H7 (cell line): ENCODE measurements at regions not wholly inside any gene's neighbourhood (a gene's known extent, or its start where the extent isn't known, plus 50 kb on each side); places are given as distances from the start of the nearest gene placed in this dataset.

Source experiments
- DNase-seq: peaks from one replicate; pipeline ENCODE4 v3.0.0; 2012
- H3K27me3 ChIP-seq: 2 replicates; pipeline ENCODE4 v1.6.0; 2011; ENCODE audit warnings: mild to moderate bottlenecking, low read length; ENCODE audit not compliant: control insufficient read depth, insufficient read depth
- H3K36me3 ChIP-seq: replicated peaks from 2 replicates; pipeline ENCODE4 v1.5.1; 2011; ENCODE audit warnings: low read length; ENCODE audit not compliant: control insufficient read depth, insufficient read depth
- H3K4me3 ChIP-seq: 2 replicates; pipeline ENCODE4 v1.5.1; 2011; ENCODE audit warnings: low read depth, mild to moderate bottlenecking, control low read depth, low read length, moderate library complexity; ENCODE audit not compliant: insufficient read depth

DNA sequence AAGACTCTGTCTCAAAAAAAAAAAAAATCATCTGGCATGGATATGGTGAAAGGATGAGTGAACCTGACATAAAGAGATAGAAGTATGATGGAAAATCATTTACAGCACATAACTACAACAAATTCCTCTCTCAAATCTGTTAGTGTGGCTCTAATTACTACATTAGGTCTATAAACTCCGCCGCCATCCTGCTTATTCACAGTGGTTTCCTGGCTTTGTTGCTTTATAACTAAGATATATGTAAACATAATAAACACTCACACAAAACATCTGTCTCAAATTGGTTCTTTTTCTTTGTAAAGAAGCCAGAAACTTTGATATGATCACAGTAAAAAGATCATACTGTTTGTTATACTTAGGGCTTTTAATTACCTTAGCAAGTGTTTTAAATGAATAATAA, 412.6 kb upstream of the FAM98A start:
- no peak overlapping the region for H3K4me3 ChIP-seq
- no peaks in the 10 kb centered on the region for H3K27me3 ChIP-seq
- H3K36me3 ChIP-seq, result no peaks in the 10 kb centered on the region
- no peak for DNase-seq

DNA sequence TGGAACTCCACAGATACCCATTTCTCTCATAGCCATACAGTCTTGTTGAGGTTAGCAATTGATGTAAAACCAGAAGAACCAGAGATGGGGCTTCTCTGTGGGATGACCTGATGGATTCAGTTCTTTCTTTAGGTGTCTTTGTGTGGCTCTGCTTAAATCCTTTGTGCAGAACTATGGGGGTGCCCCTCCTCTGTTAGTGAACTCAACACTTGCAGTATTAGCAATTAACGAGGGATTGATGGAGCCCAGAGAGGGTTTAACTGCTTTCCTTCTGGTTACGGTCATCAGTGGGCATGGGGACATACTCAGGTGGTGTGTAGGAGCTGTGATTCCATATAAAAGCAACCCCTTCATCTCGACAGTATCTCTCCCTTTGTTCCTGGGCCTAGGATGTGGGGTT, 406.8 kb upstream of the FAM98A start:
- peak; percentile 8 for DNase-seq
- Histone ChIP-seq H3K4me3 (no peak overlapping the region), H3K36me3 (no peaks in the 10 kb centered on the region), H3K27me3 (no peaks in the 10 kb centered on the region)

DNA sequence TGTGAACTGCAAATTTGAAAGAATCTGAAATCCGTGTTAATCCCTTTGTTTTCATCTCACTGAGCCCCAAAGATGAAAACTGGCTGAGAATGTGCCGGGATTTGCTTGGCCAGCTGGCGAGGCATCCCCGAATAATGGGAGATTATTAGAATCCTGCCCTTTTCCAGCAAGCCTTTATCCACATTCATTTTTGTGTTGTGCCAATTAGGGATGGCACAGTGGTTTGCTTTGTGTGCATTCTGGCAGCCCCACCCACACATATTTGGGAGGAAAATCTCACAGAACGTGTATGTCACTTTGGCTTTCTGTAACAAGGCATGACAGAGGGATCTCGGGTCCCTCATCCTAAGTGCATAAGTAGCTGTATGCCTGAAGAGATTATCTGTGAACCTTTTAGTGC, 405.8 kb upstream of the FAM98A start:
- Histone ChIP-seq H3K27me3 (no peaks in the 10 kb centered on the region), H3K4me3 (no peak overlapping the region)
- no peak for DNase-seq

DNA sequence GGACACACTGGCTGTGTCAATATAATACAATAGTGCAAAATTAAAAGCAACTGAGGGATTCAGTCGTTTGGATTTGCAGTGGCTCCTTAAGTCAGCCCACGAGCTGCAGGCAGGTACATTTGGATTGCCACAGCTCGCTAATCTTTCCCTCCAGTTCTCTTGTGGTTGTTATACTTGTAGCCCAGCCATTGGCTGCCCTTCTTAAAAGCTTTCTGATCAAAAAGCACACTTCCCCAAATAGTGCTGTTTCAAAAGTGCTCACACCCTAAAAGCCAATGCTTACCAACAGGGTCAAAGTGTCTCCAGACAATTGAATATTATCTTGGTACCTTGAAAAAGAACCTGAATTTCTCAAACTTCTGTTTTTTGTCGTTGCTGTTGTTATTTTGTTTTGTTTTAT, 404.7 kb upstream of the FAM98A start:
- Histone ChIP-seq H3K4me3 (no peak overlapping the region), H3K36me3 (no peaks in the 10 kb centered on the region), H3K27me3 (no peaks in the 10 kb centered on the region)
- DNase-seq, result no peak

More for the DNA sequence above, 405.8 kb upstream of the FAM98A start:
- H3K36me3 ChIP-seq, result no peaks in the 10 kb centered on the region

DNA sequence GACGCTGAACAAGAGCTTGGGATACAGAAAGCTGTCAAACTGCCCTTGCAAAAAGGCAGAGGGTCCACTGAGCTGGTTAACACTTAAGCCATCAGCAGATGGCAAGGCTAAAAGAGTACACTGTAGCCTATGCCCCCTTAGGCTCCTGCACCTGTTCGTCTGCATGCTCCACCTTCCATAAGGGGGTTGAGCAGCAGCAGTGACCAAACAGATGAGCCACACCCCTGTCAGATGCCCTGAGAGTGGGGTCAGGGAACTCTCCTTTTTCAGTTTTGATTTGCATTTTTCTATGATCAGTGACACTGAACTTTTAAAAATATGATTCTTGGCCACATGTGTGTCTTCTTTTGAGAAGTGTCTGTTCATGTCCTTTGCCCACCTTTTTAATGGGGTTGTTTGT, 402.5 kb upstream of the FAM98A start:
- no peaks in the 10 kb centered on the region for H3K27me3 ChIP-seq
- no peak for DNase-seq
- no peak overlapping the region for H3K4me3 ChIP-seq

DNA sequence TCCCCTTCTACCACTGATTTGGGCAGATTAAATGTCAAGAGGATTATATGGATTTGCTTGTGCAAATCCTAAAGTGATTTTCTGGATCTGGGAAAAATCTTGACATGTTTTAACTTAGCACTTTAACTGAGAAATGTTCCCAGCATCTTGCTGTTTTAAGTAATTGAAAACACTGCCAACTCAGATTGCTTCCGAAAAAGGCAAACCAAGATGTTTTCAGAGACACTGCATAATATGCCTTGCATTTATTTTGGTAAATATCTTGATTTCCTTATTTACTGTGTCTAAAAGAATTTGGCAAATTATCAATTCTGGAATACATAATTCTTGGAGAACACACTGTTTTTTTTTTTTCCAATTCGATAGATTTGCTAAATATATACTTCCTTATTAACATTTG, 385.0 kb upstream of the FAM98A start:
- Histone ChIP-seq H3K36me3 (no peaks in the 10 kb centered on the region), H3K27me3 (no peaks in the 10 kb centered on the region), H3K4me3 (no peak overlapping the region)
- DNase-seq, result no peak

More for the DNA sequence above, 402.5 kb upstream of the FAM98A start:
- no peaks in the 10 kb centered on the region for H3K36me3 ChIP-seq

DNA sequence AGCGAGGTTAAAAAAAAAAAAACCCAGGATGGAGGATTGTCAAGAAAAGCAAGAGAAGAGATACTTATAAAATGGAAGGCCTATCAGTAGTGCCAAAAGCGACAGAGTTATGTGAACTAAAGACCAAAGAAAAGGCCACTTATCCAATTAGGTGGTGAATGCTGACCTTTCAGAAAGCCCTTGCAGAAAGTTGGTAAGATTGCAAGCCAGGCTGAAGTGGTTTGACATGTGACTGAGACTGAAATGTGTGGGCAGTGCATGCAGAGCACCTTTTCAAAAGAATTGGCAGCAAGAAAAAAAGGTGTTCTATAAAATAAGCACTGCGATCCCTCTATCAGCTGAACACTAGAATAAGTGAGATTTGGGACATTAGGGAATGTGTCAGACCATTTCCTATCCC, 379.4 kb upstream of the FAM98A start:
- H3K4me3 ChIP-seq, result no peak overlapping the region
- no peaks in the 10 kb centered on the region for H3K27me3 ChIP-seq
- no peaks in the 10 kb centered on the region for H3K36me3 ChIP-seq
- no peak for DNase-seq

DNA sequence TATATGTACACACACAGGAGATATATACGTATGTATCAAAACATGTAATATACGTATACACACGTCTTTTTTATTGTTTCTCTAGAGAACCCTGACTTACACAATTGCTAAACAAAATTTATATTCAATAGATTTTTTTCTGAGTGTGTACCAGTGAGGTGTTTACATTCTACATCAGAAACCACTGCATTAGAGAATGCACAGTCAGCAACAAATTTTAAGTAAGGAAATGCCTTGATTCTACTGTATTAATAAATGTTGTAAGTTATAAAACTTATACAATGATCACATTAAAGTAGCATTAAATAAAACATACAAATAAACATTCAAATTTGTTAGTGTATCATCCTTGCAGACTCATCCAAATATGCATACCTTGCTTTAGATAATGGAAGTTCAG, 376.4 kb upstream of the FAM98A start:
- DNase-seq, result no peak
- H3K36me3 ChIP-seq, result no peaks in the 10 kb centered on the region
- H3K27me3 ChIP-seq, result no peaks in the 10 kb centered on the region
- no peak overlapping the region for H3K4me3 ChIP-seq

DNA sequence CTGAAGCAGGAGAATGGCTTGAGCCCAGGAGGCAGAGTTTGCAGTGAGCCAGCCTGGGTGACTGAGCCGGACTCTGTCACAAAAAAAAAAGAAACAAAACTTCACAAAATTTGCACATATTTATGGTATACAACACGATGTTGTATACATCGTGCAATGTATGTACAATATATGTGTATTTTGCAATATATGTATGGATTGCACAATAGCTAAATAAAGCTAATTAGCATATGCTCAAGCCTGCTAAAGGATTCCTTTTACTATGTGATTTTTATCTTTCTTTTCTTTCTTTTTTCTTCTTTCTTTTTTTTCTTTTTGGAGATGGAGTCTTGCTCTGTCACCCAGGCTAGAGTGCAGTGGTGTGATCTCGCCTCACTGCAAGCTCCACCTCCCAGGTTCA, 368.0 kb upstream of the FAM98A start:
- no peaks in the 10 kb centered on the region for H3K27me3 ChIP-seq
- DNase-seq, result no peak
- no peak overlapping the region for H3K4me3 ChIP-seq
- no peaks in the 10 kb centered on the region for H3K36me3 ChIP-seq

DNA sequence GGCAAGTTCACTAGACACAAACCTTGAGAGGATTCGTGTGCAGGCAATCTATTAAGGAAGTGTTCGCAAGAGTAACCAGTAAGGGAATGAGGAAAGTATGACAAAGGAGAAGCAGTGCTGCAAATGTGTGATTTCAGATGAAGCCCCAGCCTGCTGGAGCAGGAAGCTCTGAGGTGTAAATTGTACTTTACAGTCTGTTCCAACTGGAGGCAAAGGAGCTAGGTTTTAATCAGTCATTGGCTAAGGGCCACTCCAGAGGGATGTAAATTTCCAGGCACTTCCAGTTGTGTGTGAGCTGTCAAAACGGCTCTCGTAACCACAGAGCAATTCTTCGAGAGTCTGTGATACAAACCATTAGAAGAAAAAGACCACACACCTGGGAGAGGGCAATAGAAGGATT, 359.5 kb upstream of the FAM98A start:
- Histone ChIP-seq H3K36me3 (no peaks in the 10 kb centered on the region), H3K4me3 (no peak overlapping the region), H3K27me3 (no peaks in the 10 kb centered on the region)
- no peak for DNase-seq

DNA sequence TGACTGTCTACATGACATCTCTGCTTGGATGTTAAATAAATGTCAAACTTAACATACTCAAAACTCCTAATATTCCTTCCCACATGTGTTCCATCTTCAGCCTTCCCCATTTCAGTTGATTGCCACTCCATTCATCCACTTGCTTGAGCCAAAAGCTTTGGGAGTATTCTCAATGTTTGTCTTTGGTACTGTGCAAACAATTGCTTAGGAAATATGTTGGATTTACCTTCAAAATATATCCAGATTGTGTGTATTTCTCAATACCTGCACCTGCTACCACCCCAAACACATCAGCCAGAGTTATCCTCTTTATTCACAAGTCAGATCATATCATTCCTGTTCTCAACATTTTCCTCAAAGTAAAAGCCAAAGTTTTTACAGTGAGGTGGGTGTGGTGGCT, 350.3 kb upstream of the FAM98A start:
- no peak for DNase-seq
- H3K4me3 ChIP-seq, result no peak overlapping the region
- H3K36me3 ChIP-seq, result no peaks in the 10 kb centered on the region
- H3K27me3 ChIP-seq, result no peaks in the 10 kb centered on the region

DNA sequence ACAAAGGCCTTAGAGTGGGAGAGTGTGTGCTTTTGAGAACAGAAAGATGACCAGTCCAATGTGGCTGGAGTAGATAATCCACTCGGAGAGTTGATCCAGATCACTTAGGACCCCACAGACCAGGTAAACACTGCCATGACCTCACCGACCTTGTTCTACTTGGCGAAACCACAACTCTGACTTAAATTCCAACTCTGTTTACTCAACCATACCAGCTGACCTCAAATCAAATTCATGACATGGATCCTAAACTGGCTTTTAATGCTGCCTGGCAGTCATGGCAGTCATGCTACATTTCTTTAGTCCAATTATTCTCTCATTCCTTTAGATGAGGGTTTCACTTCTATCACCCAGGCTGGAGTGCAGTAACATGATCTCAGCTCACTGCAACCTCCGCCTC, 347.1 kb upstream of the FAM98A start:
- no peaks in the 10 kb centered on the region for H3K36me3 ChIP-seq
- H3K4me3 ChIP-seq, result no peak overlapping the region
- no peaks in the 10 kb centered on the region for H3K27me3 ChIP-seq
- no peak for DNase-seq

DNA sequence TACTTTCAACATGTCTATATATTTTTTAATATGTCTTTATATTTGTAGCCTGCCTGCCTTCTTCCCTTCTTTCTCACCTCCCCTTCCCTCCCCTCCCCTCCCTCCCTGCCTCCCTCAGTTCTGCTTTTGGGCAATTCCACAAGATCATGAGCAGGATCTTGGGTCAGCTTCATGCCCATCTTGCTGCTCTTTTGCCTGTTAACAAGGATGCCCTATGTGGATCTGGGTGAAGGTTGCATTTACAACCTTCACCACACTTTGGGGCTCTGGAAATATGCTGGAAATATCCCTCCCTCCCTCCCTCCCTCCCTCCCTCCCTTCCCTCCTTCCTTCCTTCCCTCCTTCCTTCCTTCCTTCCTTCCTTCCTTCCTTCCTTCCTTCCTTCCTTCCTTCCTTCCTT, 334.1 kb upstream of the FAM98A start:
- no peak for DNase-seq
- Histone ChIP-seq H3K4me3 (no peak overlapping the region), H3K36me3 (no peaks in the 10 kb centered on the region), H3K27me3 (no peaks in the 10 kb centered on the region)

DNA sequence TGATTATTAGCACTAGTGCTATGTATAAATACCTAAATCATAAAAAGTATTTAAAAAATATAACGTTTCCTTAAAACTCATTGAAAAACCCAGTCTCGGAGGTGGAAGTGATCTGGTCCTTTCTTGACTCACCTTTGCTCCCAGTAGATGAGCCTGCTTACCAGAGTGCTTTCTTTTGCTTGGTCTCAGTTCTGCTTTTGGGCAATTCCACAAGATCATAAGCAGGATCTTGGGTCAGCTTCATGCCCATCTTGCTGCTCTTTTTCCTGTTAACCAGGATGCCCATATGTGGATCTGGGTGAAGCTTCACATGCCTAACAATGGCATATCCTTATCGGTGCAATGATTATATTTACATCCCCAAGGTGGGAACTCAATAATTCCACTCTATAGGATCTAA, 332.1 kb upstream of the FAM98A start:
- no peak for DNase-seq
- Histone ChIP-seq H3K36me3 (no peaks in the 10 kb centered on the region), H3K27me3 (no peaks in the 10 kb centered on the region), H3K4me3 (no peak overlapping the region)

DNA sequence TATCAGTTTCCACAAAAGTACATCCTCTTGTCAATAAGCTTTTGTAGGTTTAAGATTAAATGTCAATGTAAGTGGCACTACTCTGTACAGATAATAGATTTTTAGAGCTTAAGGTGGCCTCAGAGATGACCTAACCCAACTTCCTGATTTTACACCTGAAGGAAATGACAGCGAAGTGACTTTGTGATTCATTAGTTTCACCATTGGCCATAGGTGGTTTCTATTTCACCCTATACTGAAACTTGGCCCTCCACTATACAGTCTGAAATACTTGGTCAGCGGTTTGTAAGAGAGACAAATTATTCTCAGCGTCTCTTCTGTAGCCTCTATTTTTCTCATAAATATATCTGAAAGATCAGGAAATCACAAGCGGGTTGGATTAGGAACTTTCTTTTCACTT, 330.4 kb upstream of the FAM98A start:
- Histone ChIP-seq H3K27me3 (no peaks in the 10 kb centered on the region), H3K36me3 (no peaks in the 10 kb centered on the region), H3K4me3 (no peak overlapping the region)
- DNase-seq, result no peak

DNA sequence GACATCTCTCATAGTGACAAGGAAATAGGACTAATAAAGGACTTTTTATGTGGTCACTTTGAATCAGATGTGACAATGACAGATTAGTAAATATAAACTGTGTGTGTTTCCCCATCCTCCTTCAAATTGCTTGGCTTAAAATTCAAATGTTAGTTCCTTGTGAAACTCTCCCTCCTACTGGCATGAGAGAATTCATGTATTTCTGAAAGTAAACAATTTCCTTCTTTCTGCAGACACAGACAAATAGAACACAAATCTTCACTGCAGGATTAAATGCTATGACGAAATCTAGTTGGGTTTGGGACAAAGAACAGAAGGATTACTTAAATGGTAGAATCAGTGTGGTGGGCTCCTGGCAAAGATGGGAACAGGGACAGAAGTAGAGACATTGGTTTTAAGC, 328.7 kb upstream of the FAM98A start:
- Histone ChIP-seq H3K4me3 (no peak overlapping the region), H3K27me3 (no peaks in the 10 kb centered on the region), H3K36me3 (no peaks in the 10 kb centered on the region)
- DNase-seq, result no peak
